ENCODE measurements at regions not wholly inside any gene's neighbourhood (a gene's known extent, or its start where the extent isn't known, plus 50 kb on each side); places are given as distances from the start of the nearest gene placed in this dataset.

- no peak overlapping the region for H4K8ac ChIP-seq (ENCODE audit: low read depth, low read length)
- no peaks in the 10 kb centered on the region for H3K79me1 ChIP-seq (ENCODE audit: low read depth, low read length)
- H3K36me3 ChIP-seq (replicated peaks in 1 of 2; ENCODE audit: control insufficient read depth in 2 of 2, insufficient read depth in 2 of 2, low read length in 2 of 2), result no peaks in the 10 kb centered on the region
- no peak overlapping the region for H3K4me2 ChIP-seq (ENCODE audit: insufficient read depth, low read length, poor library complexity, severe bottlenecking)
- no peak overlapping the region for H3K23ac ChIP-seq (ENCODE audit: low read depth, low read length, poor library complexity)
- H3K9me3 ChIP-seq (replicated peaks in 1 of 2; ENCODE audit: control insufficient read depth in 2 of 2, insufficient read depth in 1 of 2, low read depth in 1 of 2, low read length in 2 of 2), result no peaks in the 10 kb centered on the region
- no CpG with 5 or more reads among the region's 6 CpGs for WGBS, 2 donors (ENCODE audit: extremely low coverage in 2 of 2, insufficient read length in 2 of 2, insufficient replicate concordance in 1 of 2)
- H2AFZ ChIP-seq (ENCODE audit: low read length), result no peak overlapping the region
- H3K4ac ChIP-seq (ENCODE audit: low read length), result no peak overlapping the region
- peaks cover 0 to 50% (median 0%) of the 10 kb centered on the region in 3 experiments for H3K27me3 ChIP-seq (ENCODE audit: control insufficient read depth in 3 of 3, insufficient read depth in 3 of 3, low read depth in 1 of 3, low read length in 3 of 3)
- no peak overlapping the region for H2BK120ac ChIP-seq (ENCODE audit: low read depth, low read length)
- DNase-seq (ENCODE audit: low spot score), result no peak
- no peak overlapping the region for H3K14ac ChIP-seq (ENCODE audit: low read length)
- H3K27ac ChIP-seq (replicated peaks; ENCODE audit: low read length), result no peak overlapping the region
- no peak overlapping the region for H3K4me3 ChIP-seq (ENCODE audit: low read length in 2 of 2)
- peaks cover 0 to 2% of the 10 kb centered on the region in 2 donors for H3K4me1 ChIP-seq (ENCODE audit: control insufficient read depth in 2 of 2, insufficient read depth in 1 of 2, low read depth in 1 of 2, low read length in 2 of 2)
- no peak overlapping the region for H4K91ac ChIP-seq (ENCODE audit: low read depth, low read length, poor library complexity)
- H2BK15ac ChIP-seq (ENCODE audit: low read length), result no peak overlapping the region
- no peak overlapping the region for H2BK5ac ChIP-seq (ENCODE audit: low read length)
- no peak overlapping the region for H2AK5ac ChIP-seq (ENCODE audit: low read depth, low read length)
- H2BK12ac ChIP-seq (ENCODE audit: low read length), result no peak overlapping the region
- no peak overlapping the region for H3K18ac ChIP-seq (ENCODE audit: low read length)
- H3K9ac ChIP-seq (ENCODE audit: low read depth, low read length, poor library complexity), result no peak overlapping the region
Measured at GRCh38 chr20:50386641-50386960, 123.6 kb upstream of the PTPN1 start.

DNA sequence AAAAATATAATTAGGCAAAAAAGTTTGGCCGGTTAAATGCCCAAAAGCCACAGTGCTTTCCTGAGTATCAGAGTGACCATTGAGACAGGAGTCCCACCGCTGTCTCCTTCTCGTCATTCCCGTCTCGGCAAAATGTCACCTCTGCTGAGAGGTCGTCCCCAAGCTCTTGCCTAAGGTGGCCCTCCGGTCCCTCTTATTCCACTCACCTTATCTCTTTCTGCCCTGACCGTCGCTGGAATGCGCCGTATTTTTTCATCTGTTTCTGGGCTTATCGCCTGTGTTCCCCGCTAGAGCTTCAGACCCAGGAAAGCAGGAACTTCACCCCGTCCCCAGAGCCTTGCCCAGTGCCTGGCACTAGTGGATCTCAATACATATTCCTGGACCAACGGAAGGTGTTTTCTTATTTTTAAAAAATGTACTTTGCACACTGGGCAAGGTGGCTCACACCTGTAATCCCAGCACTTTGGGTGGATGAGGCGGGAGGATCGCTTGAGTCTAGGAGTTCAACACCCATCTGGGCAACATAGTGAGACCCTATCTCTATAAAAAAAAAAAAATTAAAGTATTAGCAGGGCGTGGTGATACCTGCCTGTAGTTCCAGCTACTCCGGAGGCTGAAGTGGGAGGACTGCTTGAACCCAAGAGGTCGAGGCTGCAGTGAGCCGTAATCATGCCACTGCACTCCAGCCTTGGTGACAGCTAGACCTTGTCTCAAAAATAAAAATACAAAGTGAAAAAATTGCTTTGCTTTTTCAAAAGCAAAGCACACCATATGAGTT lies 122.8 kb upstream of the PTPN1 start:
- WGBS, 2 donors (ENCODE audit: extremely low coverage in 2 of 2, insufficient read length in 2 of 2, insufficient replicate concordance in 1 of 2), result no CpG with 5 or more reads among the region's 21 CpGs
- no peak for DNase-seq (ENCODE audit: low spot score)
- H3K27me3 ChIP-seq (ENCODE audit: control insufficient read depth in 3 of 3, insufficient read depth in 3 of 3, low read depth in 1 of 3, low read length in 3 of 3), result peaks cover 0 to 54% (median 0%) of the 10 kb centered on the region in 3 experiments
- H2BK15ac ChIP-seq (ENCODE audit: low read length), result no peak overlapping the region
- H3K14ac ChIP-seq (ENCODE audit: low read length), result no peak overlapping the region
- no peak overlapping the region for H3K4me2 ChIP-seq (ENCODE audit: insufficient read depth, low read length, poor library complexity, severe bottlenecking)
- no peak overlapping the region for H2BK12ac ChIP-seq (ENCODE audit: low read length)
- no peak overlapping the region for H4K91ac ChIP-seq (ENCODE audit: low read depth, low read length, poor library complexity)
- no peak overlapping the region for H3K4me3 ChIP-seq (ENCODE audit: low read length in 2 of 2)
- no peak overlapping the region for H3K9ac ChIP-seq (ENCODE audit: low read depth, low read length, poor library complexity)
- H2BK5ac ChIP-seq (ENCODE audit: low read length), result no peak overlapping the region
- H2BK120ac ChIP-seq (ENCODE audit: low read depth, low read length), result no peak overlapping the region
- H4K8ac ChIP-seq (ENCODE audit: low read depth, low read length), result no peak overlapping the region
- no peak overlapping the region for H3K4ac ChIP-seq (ENCODE audit: low read length)
- H3K18ac ChIP-seq (ENCODE audit: low read length), result no peak overlapping the region
- H2AFZ ChIP-seq (ENCODE audit: low read length), result no peak overlapping the region
- no peaks in the 10 kb centered on the region for H3K9me3 ChIP-seq (replicated peaks in 1 of 2; ENCODE audit: control insufficient read depth in 2 of 2, insufficient read depth in 1 of 2, low read depth in 1 of 2, low read length in 2 of 2)
- H3K4me1 ChIP-seq (ENCODE audit: control insufficient read depth in 2 of 2, insufficient read depth in 1 of 2, low read depth in 1 of 2, low read length in 2 of 2), result peaks cover 0 to 2% of the 10 kb centered on the region in 2 donors
- no peaks in the 10 kb centered on the region for H3K79me1 ChIP-seq (ENCODE audit: low read depth, low read length)
- H3K23ac ChIP-seq (ENCODE audit: low read depth, low read length, poor library complexity), result no peak overlapping the region
- no peak overlapping the region for H3K27ac ChIP-seq (replicated peaks; ENCODE audit: low read length)
- no peak overlapping the region for H2AK5ac ChIP-seq (ENCODE audit: low read depth, low read length)
- no peaks in the 10 kb centered on the region for H3K36me3 ChIP-seq (replicated peaks in 1 of 2; ENCODE audit: control insufficient read depth in 2 of 2, insufficient read depth in 2 of 2, low read length in 2 of 2)

DNA sequence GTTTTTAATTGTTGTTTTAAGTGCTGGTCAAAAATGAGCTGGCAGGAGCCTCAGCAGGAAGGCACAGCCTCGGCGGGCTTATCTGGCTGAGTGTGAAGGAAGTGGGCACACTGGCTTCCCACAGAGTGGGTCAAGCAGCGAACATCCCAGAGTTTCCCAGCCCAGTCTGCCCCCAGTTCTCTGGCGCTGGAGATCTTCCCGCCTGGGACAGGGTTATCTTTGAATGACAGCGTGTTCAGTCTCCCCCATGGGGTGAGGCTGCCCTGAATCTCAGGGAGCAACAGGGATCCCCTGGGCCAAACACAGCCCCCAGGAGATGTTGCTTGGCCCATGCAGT lies 122.2 kb upstream of the PTPN1 start:
- DNase-seq (ENCODE audit: low spot score), result no peak
- Histone ChIP-seq H3K9me3 (replicated peaks in 1 of 2; ENCODE audit: control insufficient read depth in 2 of 2, insufficient read depth in 1 of 2, low read depth in 1 of 2, low read length in 2 of 2) (no peaks in the 10 kb centered on the region), H3K9ac (ENCODE audit: low read depth, low read length, poor library complexity) (no peak overlapping the region), H4K91ac (ENCODE audit: low read depth, low read length, poor library complexity) (no peak overlapping the region), H3K79me1 (ENCODE audit: low read depth, low read length) (no peaks in the 10 kb centered on the region), H2BK5ac (ENCODE audit: low read length) (no peak overlapping the region), H3K36me3 (replicated peaks in 1 of 2; ENCODE audit: control insufficient read depth in 2 of 2, insufficient read depth in 2 of 2, low read length in 2 of 2) (no peaks in the 10 kb centered on the region), H3K4me3 (ENCODE audit: low read length in 2 of 2) (no peak overlapping the region), H2BK12ac (ENCODE audit: low read length) (no peak overlapping the region), H2BK120ac (ENCODE audit: low read depth, low read length) (no peak overlapping the region), H3K27me3 (ENCODE audit: control insufficient read depth in 3 of 3, insufficient read depth in 3 of 3, low read depth in 1 of 3, low read length in 3 of 3) (peaks cover 0 to 54% (median 0%) of the 10 kb centered on the region in 3 experiments), H2AFZ (ENCODE audit: low read length) (no peak overlapping the region), H3K4me1 (ENCODE audit: control insufficient read depth in 2 of 2, insufficient read depth in 1 of 2, low read depth in 1 of 2, low read length in 2 of 2) (peaks cover 0 to 2% of the 10 kb centered on the region in 2 donors), H2BK15ac (ENCODE audit: low read length) (no peak overlapping the region), H3K18ac (ENCODE audit: low read length) (no peak overlapping the region), H3K27ac (replicated peaks; ENCODE audit: low read length) (no peak overlapping the region), H2AK5ac (ENCODE audit: low read depth, low read length) (no peak overlapping the region), H3K4ac (ENCODE audit: low read length) (no peak overlapping the region), H3K4me2 (ENCODE audit: insufficient read depth, low read length, poor library complexity, severe bottlenecking) (no peak overlapping the region), H3K14ac (ENCODE audit: low read length) (no peak overlapping the region), H4K8ac (ENCODE audit: low read depth, low read length) (no peak overlapping the region), H3K23ac (ENCODE audit: low read depth, low read length, poor library complexity) (no peak overlapping the region)
- WGBS, 2 donors (ENCODE audit: extremely low coverage in 2 of 2, insufficient read length in 2 of 2, insufficient replicate concordance in 1 of 2), result no CpG with 5 or more reads among the region's 6 CpGs

DNA sequence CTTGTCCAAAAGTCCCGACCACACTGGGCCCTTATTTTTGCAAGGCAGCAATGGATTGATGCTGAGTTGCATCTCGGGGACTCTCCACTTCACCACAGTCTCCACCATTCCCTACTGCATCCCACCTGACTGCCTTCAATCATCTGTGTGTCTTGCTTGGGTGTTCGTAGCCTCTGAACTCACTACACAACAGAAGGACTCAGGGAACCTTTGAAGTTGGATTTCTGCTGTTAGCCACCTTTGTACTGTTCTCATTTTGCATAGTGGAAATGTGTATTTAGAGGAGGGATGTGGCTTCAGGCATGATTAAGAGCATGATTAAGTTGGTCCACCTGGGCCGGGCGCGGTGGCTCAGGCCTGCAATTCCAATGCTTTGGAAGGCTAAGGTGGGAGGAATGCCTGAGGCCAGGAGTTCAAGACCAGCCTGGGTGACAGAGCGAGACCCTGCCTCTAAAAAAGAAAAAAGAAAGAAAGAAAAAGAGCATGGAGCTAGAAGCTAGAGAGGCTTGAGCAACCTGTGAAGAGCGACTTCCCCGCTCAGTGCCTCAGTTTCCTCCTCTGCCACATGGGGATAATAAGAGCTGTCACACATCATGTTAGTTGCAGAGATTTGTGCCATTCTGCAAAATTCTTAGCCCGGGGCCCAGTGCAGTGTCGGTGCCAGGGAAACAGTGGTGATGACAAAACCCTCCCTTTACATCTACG lies 121.3 kb upstream of the PTPN1 start:
- H3K14ac ChIP-seq (ENCODE audit: low read length), result no peak overlapping the region
- H2BK12ac ChIP-seq (ENCODE audit: low read length), result no peak overlapping the region

More for the DNA sequence above, 121.3 kb upstream of the PTPN1 start:
- Histone ChIP-seq H3K79me1 (ENCODE audit: low read depth, low read length) (no peaks in the 10 kb centered on the region), H2BK15ac (ENCODE audit: low read length) (no peak overlapping the region), H2BK120ac (ENCODE audit: low read depth, low read length) (no peak overlapping the region), H2BK5ac (ENCODE audit: low read length) (no peak overlapping the region), H3K23ac (ENCODE audit: low read depth, low read length, poor library complexity) (no peak overlapping the region), H3K27ac (replicated peaks; ENCODE audit: low read length) (no peak overlapping the region), H3K18ac (ENCODE audit: low read length) (no peak overlapping the region), H3K9ac (ENCODE audit: low read depth, low read length, poor library complexity) (no peak overlapping the region), H3K4me3 (ENCODE audit: low read length in 2 of 2) (no peak overlapping the region), H3K4me2 (ENCODE audit: insufficient read depth, low read length, poor library complexity, severe bottlenecking) (no peak overlapping the region), H4K91ac (ENCODE audit: low read depth, low read length, poor library complexity) (no peak overlapping the region), H3K4ac (ENCODE audit: low read length) (no peak overlapping the region), H3K4me1 (ENCODE audit: control insufficient read depth in 2 of 2, insufficient read depth in 1 of 2, low read depth in 1 of 2, low read length in 2 of 2) (no peaks in the 10 kb centered on the region), H4K8ac (ENCODE audit: low read depth, low read length) (no peak overlapping the region), H3K27me3 (ENCODE audit: control insufficient read depth in 3 of 3, insufficient read depth in 3 of 3, low read depth in 1 of 3, low read length in 3 of 3) (peaks cover 0 to 50% (median 0%) of the 10 kb centered on the region in 3 experiments), H3K9me3 (replicated peaks in 1 of 2; ENCODE audit: control insufficient read depth in 2 of 2, insufficient read depth in 1 of 2, low read depth in 1 of 2, low read length in 2 of 2) (no peaks in the 10 kb centered on the region), H2AFZ (ENCODE audit: low read length) (no peak overlapping the region), H3K36me3 (replicated peaks in 1 of 2; ENCODE audit: control insufficient read depth in 2 of 2, insufficient read depth in 2 of 2, low read length in 2 of 2) (no peaks in the 10 kb centered on the region), H2AK5ac (ENCODE audit: low read depth, low read length) (no peak overlapping the region)
- no peak for DNase-seq (ENCODE audit: low spot score)
- no CpG with 5 or more reads among the region's 12 CpGs for WGBS, 2 donors (ENCODE audit: extremely low coverage in 2 of 2, insufficient read length in 2 of 2, insufficient replicate concordance in 1 of 2)

Measured in neuronal stem cell (in vitro differentiated cells).